ENCODE measurements at regions not wholly inside any gene's neighbourhood (a gene's known extent, or its start where the extent isn't known, plus 50 kb on each side); places are given as distances from the start of the nearest gene placed in this dataset.

DNA sequence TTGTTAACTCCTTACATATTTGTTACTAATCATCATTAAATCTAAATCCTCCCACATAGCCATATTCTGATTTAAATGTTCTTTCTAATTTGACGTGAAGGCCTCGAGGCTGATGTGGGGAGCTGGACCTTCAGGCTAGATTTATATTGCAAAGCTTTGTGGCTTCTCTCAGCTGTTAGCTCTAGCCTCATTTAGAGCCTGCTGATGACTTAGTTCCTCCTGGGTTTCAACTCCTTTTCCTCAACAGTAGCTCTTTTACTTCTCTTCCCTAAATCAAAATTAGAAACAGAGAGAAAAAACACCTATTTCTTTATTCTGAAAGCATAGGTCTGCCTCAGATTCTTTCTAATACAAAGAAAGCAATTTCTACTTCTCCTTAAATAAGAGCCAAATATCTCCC is 477.5 kb upstream of the CCDC196 start:
- TF ChIP-seq, protein P1, sequence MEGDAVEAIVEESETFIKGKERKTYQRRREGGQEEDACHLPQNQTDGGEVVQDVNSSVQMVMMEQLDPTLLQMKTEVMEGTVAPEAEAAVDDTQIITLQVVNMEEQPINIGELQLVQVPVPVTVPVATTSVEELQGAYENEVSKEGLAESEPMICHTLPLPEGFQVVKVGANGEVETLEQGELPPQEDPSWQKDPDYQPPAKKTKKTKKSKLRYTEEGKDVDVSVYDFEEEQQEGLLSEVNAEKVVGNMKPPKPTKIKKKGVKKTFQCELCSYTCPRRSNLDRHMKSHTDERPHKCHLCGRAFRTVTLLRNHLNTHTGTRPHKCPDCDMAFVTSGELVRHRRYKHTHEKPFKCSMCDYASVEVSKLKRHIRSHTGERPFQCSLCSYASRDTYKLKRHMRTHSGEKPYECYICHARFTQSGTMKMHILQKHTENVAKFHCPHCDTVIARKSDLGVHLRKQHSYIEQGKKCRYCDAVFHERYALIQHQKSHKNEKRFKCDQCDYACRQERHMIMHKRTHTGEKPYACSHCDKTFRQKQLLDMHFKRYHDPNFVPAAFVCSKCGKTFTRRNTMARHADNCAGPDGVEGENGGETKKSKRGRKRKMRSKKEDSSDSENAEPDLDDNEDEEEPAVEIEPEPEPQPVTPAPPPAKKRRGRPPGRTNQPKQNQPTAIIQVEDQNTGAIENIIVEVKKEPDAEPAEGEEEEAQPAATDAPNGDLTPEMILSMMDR (conservative IDR thresholded peaks at IDR 0.05; ENCODE audit: low read depth in 2 of 2) = no peak
- no peak for TF ChIP-seq CREB1 (CRISPR knock-in tag; IDR thresholded peaks at IDR 0.05; ENCODE audit: low read depth)
- no peak for TF ChIP-seq EZH2phosphoT487 (IDR thresholded peaks at IDR 0.05; ENCODE audit: unreplicated experiment)
